Body of pancreas (tissue), 4 donors: ENCODE measurements at regions not wholly inside any gene's neighbourhood (a gene's known extent, or its start where the extent isn't known, plus 50 kb on each side); places are given as distances from the start of the nearest gene placed in this dataset.

Source experiments
- POLR2A ChIP-seq, 3 donors: fragments of 450-650 bp; IDR thresholded peaks; one replicate each; pipeline ENCODE4 v1.6.1; 2016; ENCODE audit warnings: antibody characterized with exemption in 3 of 3, mild to moderate bottlenecking in 2 of 3
- TF ChIP-seq, protein P1 (sequence below), 7 experiments: fragments of 450-650 bp in 4 of 7; fragments of 200-600 bp in 3 of 7; sonication (generic) in 3 of 7; IDR thresholded peaks; one replicate each; pipeline ENCODE4 v1.5.1; 2016 to 2019; ENCODE audit warnings: antibody characterized with exemption in 7 of 7

DNA sequence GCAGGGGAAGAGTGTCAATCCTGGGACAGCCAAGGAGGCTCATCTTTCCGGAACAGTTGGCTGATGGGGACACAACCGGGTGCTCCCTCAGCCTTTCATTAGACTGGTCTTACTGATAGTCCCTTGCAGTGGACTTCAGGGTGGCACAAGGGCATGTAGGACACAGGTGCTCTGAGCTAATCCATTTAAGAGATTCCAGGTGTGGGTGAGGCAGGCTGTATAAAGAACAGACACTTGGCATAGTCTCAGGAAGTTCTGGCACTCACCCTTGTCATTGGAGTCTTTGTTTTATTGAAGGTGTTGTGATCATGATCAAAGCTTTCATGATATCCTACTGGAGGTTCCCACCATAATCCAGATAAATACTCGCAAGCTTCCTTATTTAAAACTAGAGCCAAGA is 341.6 kb downstream of the EMP1 start:
- TF ChIP-seq, protein P1, sequence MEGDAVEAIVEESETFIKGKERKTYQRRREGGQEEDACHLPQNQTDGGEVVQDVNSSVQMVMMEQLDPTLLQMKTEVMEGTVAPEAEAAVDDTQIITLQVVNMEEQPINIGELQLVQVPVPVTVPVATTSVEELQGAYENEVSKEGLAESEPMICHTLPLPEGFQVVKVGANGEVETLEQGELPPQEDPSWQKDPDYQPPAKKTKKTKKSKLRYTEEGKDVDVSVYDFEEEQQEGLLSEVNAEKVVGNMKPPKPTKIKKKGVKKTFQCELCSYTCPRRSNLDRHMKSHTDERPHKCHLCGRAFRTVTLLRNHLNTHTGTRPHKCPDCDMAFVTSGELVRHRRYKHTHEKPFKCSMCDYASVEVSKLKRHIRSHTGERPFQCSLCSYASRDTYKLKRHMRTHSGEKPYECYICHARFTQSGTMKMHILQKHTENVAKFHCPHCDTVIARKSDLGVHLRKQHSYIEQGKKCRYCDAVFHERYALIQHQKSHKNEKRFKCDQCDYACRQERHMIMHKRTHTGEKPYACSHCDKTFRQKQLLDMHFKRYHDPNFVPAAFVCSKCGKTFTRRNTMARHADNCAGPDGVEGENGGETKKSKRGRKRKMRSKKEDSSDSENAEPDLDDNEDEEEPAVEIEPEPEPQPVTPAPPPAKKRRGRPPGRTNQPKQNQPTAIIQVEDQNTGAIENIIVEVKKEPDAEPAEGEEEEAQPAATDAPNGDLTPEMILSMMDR (IDR thresholded peaks at IDR 0.05) = no peak
- TF ChIP-seq POLR2A (IDR thresholded peaks at IDR 0.05) = no peak
